ENCODE measurements at regions not wholly inside any gene's neighbourhood (a gene's known extent, or its start where the extent isn't known, plus 50 kb on each side); places are given as distances from the start of the nearest gene placed in this dataset.

GRCh38 chr7:115683093-115683492, 347.5 kb downstream of the TFEC start:
- H3K27ac ChIP-seq (ENCODE audit: low read length): no peak overlapping the region
- H3K4me3 ChIP-seq (ENCODE audit: low read length): no peak overlapping the region
- no peaks in the 10 kb centered on the region for H3K9me2 ChIP-seq (ENCODE audit: insufficient read depth, low read length)
- no peaks in the 10 kb centered on the region for H3K9me3 ChIP-seq (ENCODE audit: low read length)
- no peak overlapping the region for H3K9ac ChIP-seq (ENCODE audit: low read length)
- H3K36me3 ChIP-seq (ENCODE audit: insufficient read depth, low read length): no peaks in the 10 kb centered on the region
- no peaks in the 10 kb centered on the region for H4K20me1 ChIP-seq (ENCODE audit: insufficient read depth)
- H2AFZ ChIP-seq (ENCODE audit: low read depth, low read length): no peak overlapping the region
- no peaks in the 10 kb centered on the region for H3F3A ChIP-seq (ENCODE audit: insufficient read depth, low read length, poor library complexity, severe bottlenecking)
- no peak overlapping the region for H3K4me2 ChIP-seq (ENCODE audit: low read length)
- H3K27me3 ChIP-seq (ENCODE audit: insufficient read depth, low read depth, low read length): no peaks in the 10 kb centered on the region
- TF ChIP-seq REST (IDR thresholded peaks at IDR 0.05; ENCODE audit: borderline replicate concordance) (no peak), CTCF (IDR thresholded peaks at IDR 0.05; ENCODE audit: poor library complexity, severe bottlenecking) (no peak), TAF1 (IDR thresholded peaks at IDR 0.05; ENCODE audit: low read depth) (no peak), EZH2 (IDR thresholded peaks at IDR 0.05; ENCODE audit: borderline replicate concordance, insufficient read depth, low read length, poor library complexity, severe bottlenecking) (no peak), EP300 (conservative IDR thresholded peaks at IDR 0.05; ENCODE audit: poor library complexity, severe bottlenecking) (no peak), MXI1 (conservative IDR thresholded peaks at IDR 0.05; ENCODE audit: poor library complexity, severe bottlenecking) (no peak), SMC3 (conservative IDR thresholded peaks at IDR 0.05; ENCODE audit: poor library complexity) (no peak), POLR2AphosphoS5 (IDR thresholded peaks at IDR 0.05) (no peak)
- no peaks in the 10 kb centered on the region for H3K79me2 ChIP-seq (replicated peaks; ENCODE audit: insufficient read depth, low read length)

GRCh38 chr7:115682507-115682906, 348.1 kb downstream of the TFEC start:
- H3F3A ChIP-seq (ENCODE audit: insufficient read depth, low read length, poor library complexity, severe bottlenecking): no peaks in the 10 kb centered on the region
- H3K79me2 ChIP-seq (replicated peaks; ENCODE audit: insufficient read depth, low read length): no peaks in the 10 kb centered on the region
- no peaks in the 10 kb centered on the region for H3K9me3 ChIP-seq (ENCODE audit: low read length)
- H3K9ac ChIP-seq (ENCODE audit: low read length): no peak overlapping the region
- no peaks in the 10 kb centered on the region for H3K9me2 ChIP-seq (ENCODE audit: insufficient read depth, low read length)
- H3K4me2 ChIP-seq (ENCODE audit: low read length): no peak overlapping the region
- H3K27me3 ChIP-seq (ENCODE audit: insufficient read depth, low read depth, low read length): no peaks in the 10 kb centered on the region
- no peak overlapping the region for H2AFZ ChIP-seq (ENCODE audit: low read depth, low read length)
- TF ChIP-seq SMC3 (conservative IDR thresholded peaks at IDR 0.05; ENCODE audit: poor library complexity): no peak
- TF ChIP-seq MXI1 (conservative IDR thresholded peaks at IDR 0.05; ENCODE audit: poor library complexity, severe bottlenecking): no peak
- no peak for TF ChIP-seq POLR2AphosphoS5 (IDR thresholded peaks at IDR 0.05)
- TF ChIP-seq EZH2 (IDR thresholded peaks at IDR 0.05; ENCODE audit: borderline replicate concordance, insufficient read depth, low read length, poor library complexity, severe bottlenecking): no peak
- TF ChIP-seq REST (IDR thresholded peaks at IDR 0.05; ENCODE audit: borderline replicate concordance): no peak
- no peaks in the 10 kb centered on the region for H3K36me3 ChIP-seq (ENCODE audit: insufficient read depth, low read length)
- no peaks in the 10 kb centered on the region for H4K20me1 ChIP-seq (ENCODE audit: insufficient read depth)
- no peak overlapping the region for H3K4me3 ChIP-seq (ENCODE audit: low read length)
- no peak overlapping the region for H3K27ac ChIP-seq (ENCODE audit: low read length)

Measured in neural cell (in vitro differentiated cells).